Stimulated activated effector memory CD8-positive, alpha-beta T cell treated with anti-CD3 and anti-CD28 coated beads, Interleukin-12 subunit alpha, Interleukin-12 subunit beta, amount 100 ng/mL, for 72 hours (primary cell): ENCODE measurements at regions not wholly inside any gene's neighbourhood (a gene's known extent, or its start where the extent isn't known, plus 50 kb on each side); places are given as distances from the start of the nearest gene placed in this dataset.

Experiments
- ATAC-seq: fragments of 150-1000 bp; cut with Tn5 transposase; 2 replicates; pipeline ENCODE4 v1.10.0; 2021
- DNase-seq, 2 donors: peaks; one replicate each; pipeline ENCODE4 v3.0.0; 2021 to 2022; ENCODE audit warnings: low spot score in 2 of 2
- H3K27ac Mint-ChIP-seq: one replicate; pipeline ENCODE4 v1.8.0; 2022; ENCODE audit warnings: mild to moderate bottlenecking, mixed read lengths
- H3K36me3 Mint-ChIP-seq: one replicate; pipeline ENCODE4 v1.8.0; 2022; ENCODE audit warnings: mild to moderate bottlenecking, mixed read lengths
- H3K4me1 Mint-ChIP-seq: one replicate; pipeline ENCODE4 v1.8.0; 2022; ENCODE audit warnings: mixed read lengths
- H3K4me3 Mint-ChIP-seq: one replicate; pipeline ENCODE4 v1.8.0; 2022; ENCODE audit warnings: mild to moderate bottlenecking, mixed read lengths
- H3K9me3 Mint-ChIP-seq: one replicate; pipeline ENCODE4 v1.8.0; 2022; ENCODE audit warnings: mixed read lengths

DNA sequence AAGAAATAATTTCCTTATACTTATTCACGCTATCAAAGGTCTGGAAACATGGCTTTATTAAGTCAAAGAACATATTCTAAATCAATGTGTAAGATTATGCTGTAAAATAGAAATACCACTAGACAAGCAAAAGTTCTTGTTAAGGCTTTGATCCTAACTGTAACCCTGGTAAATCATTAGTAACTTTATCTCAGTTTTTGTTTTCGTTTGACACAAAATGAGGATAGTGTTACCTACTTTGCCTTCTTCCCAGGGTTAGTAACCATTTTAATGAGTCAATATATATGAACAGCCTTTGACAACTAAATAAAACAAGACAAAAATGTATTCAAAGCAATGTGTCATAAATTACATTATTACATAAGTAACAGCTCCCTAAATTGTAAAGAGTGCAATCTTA lies 1336.3 kb downstream of the FAM181B start:
- no peak for ATAC-seq
- no peaks in the 10 kb centered on the region for H3K4me1 Mint-ChIP-seq
- no peak overlapping the region for H3K4me3 Mint-ChIP-seq
- H3K27ac Mint-ChIP-seq, result no peak overlapping the region
- H3K9me3 Mint-ChIP-seq, result no peaks in the 10 kb centered on the region
- no peak for DNase-seq
- no peaks in the 10 kb centered on the region for H3K36me3 Mint-ChIP-seq

GRCh38 chr11:81394311-81394710 lies 1339.4 kb downstream of the FAM181B start:
- ATAC-seq (no peak), DNase-seq (no peak)
- Mint-ChIP-seq H3K4me3 (no peak overlapping the region), H3K9me3 (no peaks in the 10 kb centered on the region), H3K36me3 (no peaks in the 10 kb centered on the region), H3K4me1 (no peaks in the 10 kb centered on the region), H3K27ac (no peak overlapping the region)

- no peak overlapping the region for H3K27ac Mint-ChIP-seq
- H3K9me3 Mint-ChIP-seq, result peaks cover 5% of the 10 kb centered on the region
- no peaks in the 10 kb centered on the region for H3K36me3 Mint-ChIP-seq
- DNase-seq (no peak), ATAC-seq (no peak)
- no peak overlapping the region for H3K4me3 Mint-ChIP-seq
- H3K4me1 Mint-ChIP-seq, result no peaks in the 10 kb centered on the region
These were observed 1345.3 kb downstream of the FAM181B start for GRCh38 chr11:81388326-81388725.

- H3K4me1 Mint-ChIP-seq, result no peaks in the 10 kb centered on the region
- no peak overlapping the region for H3K4me3 Mint-ChIP-seq
- no peak for ATAC-seq
- no peaks in the 10 kb centered on the region for H3K36me3 Mint-ChIP-seq
- H3K9me3 Mint-ChIP-seq, result peaks cover 10% of the 10 kb centered on the region
- no peak for DNase-seq
- H3K27ac Mint-ChIP-seq, result no peak overlapping the region
These were observed 1353.3 kb downstream of the FAM181B start for GRCh38 chr11:81380395-81380794.

DNA sequence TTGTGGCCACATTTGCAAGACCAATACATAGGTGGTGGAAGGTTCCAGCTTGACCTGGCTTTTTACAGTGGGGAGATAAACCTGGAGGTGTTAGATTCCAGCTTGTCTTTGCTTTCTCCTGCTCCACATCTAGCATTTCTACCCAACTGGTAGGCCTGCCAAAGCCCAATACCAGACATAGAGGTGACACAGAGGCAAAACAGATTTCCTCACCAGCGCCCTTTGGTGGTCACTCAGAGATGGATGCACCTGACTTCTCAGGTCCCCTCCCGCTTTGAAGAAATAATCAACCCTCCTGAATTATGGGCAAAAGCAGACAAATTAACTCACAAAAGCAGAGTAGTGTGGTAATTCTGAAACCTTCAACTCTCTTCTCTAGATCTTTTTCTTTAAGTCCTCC lies 1356.2 kb downstream of the FAM181B start:
- Mint-ChIP-seq H3K4me3 (no peak overlapping the region), H3K4me1 (no peaks in the 10 kb centered on the region), H3K36me3 (no peaks in the 10 kb centered on the region), H3K27ac (no peak overlapping the region), H3K9me3 (peaks cover 24% of the 10 kb centered on the region)
- no peak for DNase-seq
- no peak for ATAC-seq

DNA sequence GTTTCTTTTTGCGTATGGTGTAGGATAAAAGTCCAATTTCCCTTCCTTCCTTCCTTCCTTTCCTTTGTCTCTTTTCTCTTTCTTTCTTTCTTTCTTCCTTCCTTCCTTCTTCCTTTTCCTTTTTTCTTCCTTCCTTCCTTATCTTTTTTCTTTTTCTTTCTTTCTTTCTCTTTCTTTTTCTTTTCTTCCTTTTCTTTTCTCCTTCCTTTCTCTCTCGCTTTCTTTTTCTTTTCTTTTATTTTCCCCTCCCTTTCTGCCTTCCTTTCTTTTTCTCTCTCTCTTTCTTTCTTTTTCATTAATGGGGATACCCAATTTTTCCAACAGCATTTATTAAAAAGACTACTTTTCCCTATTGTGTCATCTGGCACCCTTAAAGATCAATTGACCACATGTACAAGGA lies 1359.7 kb downstream of the FAM181B start:
- no peaks in the 10 kb centered on the region for H3K4me1 Mint-ChIP-seq
- no peaks in the 10 kb centered on the region for H3K36me3 Mint-ChIP-seq

GRCh38 chr11:81368192-81368591 lies 1365.5 kb downstream of the FAM181B start:
- DNase-seq (no peak), ATAC-seq (no peak)
- H3K4me1 Mint-ChIP-seq, result no peaks in the 10 kb centered on the region

More for the DNA sequence above, 1359.7 kb downstream of the FAM181B start:
- Mint-ChIP-seq H3K4me3 (no peak overlapping the region), H3K27ac (no peak overlapping the region), H3K9me3 (peaks cover 19% of the 10 kb centered on the region)
- DNase-seq (no peak), ATAC-seq (no peak)

GRCh38 chr11:81365496-81365895 lies 1368.2 kb downstream of the FAM181B start:
- H3K36me3 Mint-ChIP-seq, result no peaks in the 10 kb centered on the region
- ATAC-seq, result no peak
- no peak overlapping the region for H3K4me3 Mint-ChIP-seq
- H3K27ac Mint-ChIP-seq, result no peak overlapping the region
- DNase-seq, result no peak
- peaks cover 9% of the 10 kb centered on the region for H3K9me3 Mint-ChIP-seq
- no peaks in the 10 kb centered on the region for H3K4me1 Mint-ChIP-seq

More at GRCh38 chr11:81368192-81368591, 1365.5 kb downstream of the FAM181B start:
- no peak overlapping the region for H3K4me3 Mint-ChIP-seq
- H3K36me3 Mint-ChIP-seq, result no peaks in the 10 kb centered on the region
- peaks cover 9% of the 10 kb centered on the region for H3K9me3 Mint-ChIP-seq
- no peak overlapping the region for H3K27ac Mint-ChIP-seq

GRCh38 chr11:81359476-81359875 lies 1374.2 kb downstream of the FAM181B start:
- Mint-ChIP-seq H3K4me1 (no peaks in the 10 kb centered on the region), H3K9me3 (peaks cover 11% of the 10 kb centered on the region)
- ATAC-seq, result no peak

DNA sequence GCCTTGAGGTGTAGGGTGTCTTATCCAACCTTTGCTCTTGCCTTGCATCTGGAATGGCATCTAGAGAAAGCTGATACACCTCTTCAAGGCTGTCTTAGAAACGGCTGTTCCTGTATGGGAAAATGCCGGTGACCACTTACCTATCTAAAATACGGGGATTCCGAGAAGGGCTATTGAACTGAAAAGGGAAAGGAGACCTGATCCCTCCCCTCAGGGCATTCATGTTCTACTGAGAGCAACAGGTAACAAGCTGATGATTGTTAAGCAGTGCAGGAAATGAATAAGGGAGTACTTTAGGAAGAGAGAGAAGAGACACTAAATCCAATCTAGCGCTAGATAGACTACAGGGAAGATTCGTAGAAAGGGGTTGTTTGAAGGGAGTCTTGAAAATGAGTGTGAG lies 1388.1 kb downstream of the FAM181B start:
- Mint-ChIP-seq H3K9me3 (peaks cover 4% of the 10 kb centered on the region), H3K4me1 (no peaks in the 10 kb centered on the region)
- no peak for ATAC-seq

More at GRCh38 chr11:81359476-81359875, 1374.2 kb downstream of the FAM181B start:
- Mint-ChIP-seq H3K36me3 (no peaks in the 10 kb centered on the region), H3K27ac (no peak overlapping the region), H3K4me3 (no peak overlapping the region)
- DNase-seq, result no peak

GRCh38 chr11:81342966-81343365 lies 1390.7 kb downstream of the FAM181B start:
- H3K27ac Mint-ChIP-seq, result no peak overlapping the region
- ATAC-seq (no peak), DNase-seq (no peak)
- H3K9me3 Mint-ChIP-seq, result peaks cover 4% of the 10 kb centered on the region
- no peaks in the 10 kb centered on the region for H3K4me1 Mint-ChIP-seq
- no peaks in the 10 kb centered on the region for H3K36me3 Mint-ChIP-seq
- no peak overlapping the region for H3K4me3 Mint-ChIP-seq

More for the DNA sequence above, 1388.1 kb downstream of the FAM181B start:
- H3K27ac Mint-ChIP-seq, result no peak overlapping the region
- no peak overlapping the region for H3K4me3 Mint-ChIP-seq
- H3K36me3 Mint-ChIP-seq, result no peaks in the 10 kb centered on the region
- no peak for DNase-seq

- no peak for ATAC-seq
- no peaks in the 10 kb centered on the region for H3K4me1 Mint-ChIP-seq
- no peak overlapping the region for H3K27ac Mint-ChIP-seq
- peaks cover 12% of the 10 kb centered on the region for H3K9me3 Mint-ChIP-seq
- H3K4me3 Mint-ChIP-seq, result no peak overlapping the region
- DNase-seq, result no peak
- no peaks in the 10 kb centered on the region for H3K36me3 Mint-ChIP-seq
These were observed 1393.4 kb downstream of the FAM181B start for GRCh38 chr11:81340225-81340624.

DNA sequence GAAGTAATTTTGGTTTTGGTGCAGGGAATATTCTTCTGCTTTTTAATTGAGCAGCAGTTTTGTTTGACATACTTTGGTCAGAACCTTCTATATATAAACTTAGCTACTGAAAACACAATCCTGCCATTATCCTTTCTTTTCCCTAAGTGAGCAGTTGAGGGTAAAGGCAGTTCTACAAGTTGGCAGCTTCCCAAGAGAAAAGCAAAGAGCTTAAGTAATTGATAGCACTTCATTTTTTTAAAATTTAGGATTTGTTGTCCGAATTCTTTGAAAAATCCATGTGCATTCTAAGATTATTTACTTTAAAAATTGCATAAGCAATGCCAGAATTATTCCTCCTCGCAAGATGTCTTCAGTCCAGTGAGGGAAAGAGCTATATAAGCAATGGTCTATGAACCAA lies 1394.1 kb downstream of the FAM181B start:
- ATAC-seq (no peak), DNase-seq (no peak)
- H3K4me3 Mint-ChIP-seq, result no peak overlapping the region
- no peaks in the 10 kb centered on the region for H3K4me1 Mint-ChIP-seq
- H3K27ac Mint-ChIP-seq, result no peak overlapping the region
- peaks cover 15% of the 10 kb centered on the region for H3K9me3 Mint-ChIP-seq
- no peaks in the 10 kb centered on the region for H3K36me3 Mint-ChIP-seq

DNA sequence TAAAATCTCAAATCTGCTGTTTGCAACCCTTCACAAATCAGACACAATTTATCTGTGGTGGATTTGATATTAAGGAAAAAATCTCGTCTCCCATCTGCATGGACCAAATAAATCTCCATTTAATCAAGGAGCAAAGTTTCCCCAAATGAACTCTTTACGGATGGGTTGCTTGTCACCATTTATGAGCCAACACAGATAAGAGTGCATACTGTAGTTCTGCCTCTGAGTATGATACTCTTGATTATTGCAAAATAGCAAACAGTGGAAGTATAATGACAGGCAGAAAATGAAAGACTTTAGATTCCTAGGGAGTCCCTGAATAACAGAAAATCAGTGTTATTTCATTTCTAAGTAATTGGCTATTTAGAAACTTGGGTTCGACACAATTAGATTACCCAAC lies 1395.9 kb downstream of the FAM181B start:
- H3K4me3 Mint-ChIP-seq, result no peak overlapping the region
- H3K27ac Mint-ChIP-seq, result no peak overlapping the region
- ATAC-seq, result no peak

GRCh38 chr11:81332276-81332675 lies 1401.4 kb downstream of the FAM181B start:
- H3K4me1 Mint-ChIP-seq, result no peaks in the 10 kb centered on the region
- no peak for DNase-seq
- peaks cover 19% of the 10 kb centered on the region for H3K9me3 Mint-ChIP-seq
- H3K4me3 Mint-ChIP-seq, result no peak overlapping the region
- H3K36me3 Mint-ChIP-seq, result no peaks in the 10 kb centered on the region
- H3K27ac Mint-ChIP-seq, result no peak overlapping the region
- no peak for ATAC-seq

More for the DNA sequence above, 1395.9 kb downstream of the FAM181B start:
- Mint-ChIP-seq H3K36me3 (no peaks in the 10 kb centered on the region), H3K9me3 (peaks cover 16% of the 10 kb centered on the region), H3K4me1 (no peaks in the 10 kb centered on the region)
- no peak for DNase-seq

- no peaks in the 10 kb centered on the region for H3K36me3 Mint-ChIP-seq
- ATAC-seq, result no peak
- H3K9me3 Mint-ChIP-seq, result peaks cover 16% of the 10 kb centered on the region
- no peak overlapping the region for H3K27ac Mint-ChIP-seq
- H3K4me3 Mint-ChIP-seq, result no peak overlapping the region
- no peaks in the 10 kb centered on the region for H3K4me1 Mint-ChIP-seq
- DNase-seq, result no peak
These were observed 1401.9 kb downstream of the FAM181B start for GRCh38 chr11:81331611-81332235.

- Mint-ChIP-seq H3K4me3 (no peak overlapping the region), H3K36me3 (no peaks in the 10 kb centered on the region), H3K4me1 (no peaks in the 10 kb centered on the region), H3K27ac (no peak overlapping the region), H3K9me3 (peaks cover 13% of the 10 kb centered on the region)
- DNase-seq, result no peak
- ATAC-seq, result no peak
These were observed 1402.6 kb downstream of the FAM181B start for GRCh38 chr11:81331088-81331487.
